Neutrophil (primary cell): ENCODE measurements at regions not wholly inside any gene's neighbourhood (a gene's known extent, or its start where the extent isn't known, plus 50 kb on each side); places are given as distances from the start of the nearest gene placed in this dataset.

Experiments used
- H3K27ac ChIP-seq: fragments of 200-600 bp; sonication (generic); 2 replicates; pipeline ENCODE4 v1.5.1; 2016; ENCODE audit warnings: mild to moderate bottlenecking, moderate library complexity
- H3K27me3 ChIP-seq: fragments of 200-600 bp; sonication (generic); 2 replicates; pipeline ENCODE4 v1.6.0; 2016; ENCODE audit warnings: mild to moderate bottlenecking
- H3K36me3 ChIP-seq: fragments of 200-600 bp; sonication (generic); 2 replicates; pipeline ENCODE4 v1.5.1; 2017
- H3K4me1 ChIP-seq, 2 experiments: fragments of 200-600 bp in 1 of 2; sonication (generic) in 1 of 2; 1 replicate in 1 of 2; 2 replicates in 1 of 2; pipeline versions ENCODE4 v1.5.1 to v1.6.1; 2013 to 2016; ENCODE audit warnings: low read depth in 1 of 2, low read length in 1 of 2, mild to moderate bottlenecking in 1 of 2, moderate library complexity in 1 of 2; ENCODE audit not compliant: control insufficient read depth in 1 of 2, insufficient read depth in 1 of 2
- H3K4me3 ChIP-seq, 2 experiments: fragments of 200-600 bp in 1 of 2; sonication (generic) in 1 of 2; 1 replicate in 1 of 2; 2 replicates in 1 of 2; pipeline ENCODE4 v1.5.1; 2013 to 2016; ENCODE audit warnings: low read depth in 1 of 2, low read length in 1 of 2, mild to moderate bottlenecking in 1 of 2, moderate library complexity in 1 of 2
- H3K9me3 ChIP-seq: fragments of 200-600 bp; sonication (generic); 2 replicates; pipeline ENCODE4 v1.5.1; 2016
- CTCF ChIP-seq: fragments of 200-600 bp; sonication (generic); IDR thresholded peaks from 2 replicates; pipeline ENCODE4 v1.5.1; 2016; ENCODE audit warnings: antibody characterized with exemption

GRCh38 chr11:116166573-116167465 lies 606.0 kb downstream of the BUD13 start:
- H3K4me1 ChIP-seq: no peaks in the 10 kb centered on the region
- peaks cover 24% of the 10 kb centered on the region for H3K27me3 ChIP-seq
- H3K27ac ChIP-seq: no peak overlapping the region
- H3K4me3 ChIP-seq: no peak overlapping the region
- no peak for TF ChIP-seq CTCF
- no peaks in the 10 kb centered on the region for H3K36me3 ChIP-seq
- no peaks in the 10 kb centered on the region for H3K9me3 ChIP-seq

DNA sequence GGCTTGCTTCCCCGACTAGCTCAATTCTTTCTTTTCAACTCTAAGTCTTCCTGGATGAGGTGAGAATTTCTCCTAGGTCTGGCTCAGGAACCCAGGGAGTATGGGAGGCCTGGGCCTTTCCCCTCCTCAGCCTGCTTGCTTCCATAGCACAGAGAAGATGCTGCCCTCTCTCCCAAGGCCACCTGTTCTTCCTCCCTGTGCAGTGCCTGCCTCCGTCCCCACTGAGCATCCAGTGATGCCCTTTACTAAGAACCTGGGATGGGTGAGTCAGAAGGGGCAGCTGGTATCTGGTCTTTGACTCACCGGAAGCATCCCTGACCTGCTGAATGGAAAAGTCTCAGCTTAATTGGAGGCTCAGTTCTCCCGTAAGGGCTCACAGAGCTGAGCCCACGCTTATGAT lies 607.9 kb downstream of the BUD13 start:
- no peaks in the 10 kb centered on the region for H3K9me3 ChIP-seq
- H3K27ac ChIP-seq: no peak overlapping the region
- H3K36me3 ChIP-seq: no peaks in the 10 kb centered on the region
- no peak overlapping the region for H3K4me3 ChIP-seq
- H3K4me1 ChIP-seq: no peaks in the 10 kb centered on the region
- no peak for TF ChIP-seq CTCF
- peaks cover 26% of the 10 kb centered on the region for H3K27me3 ChIP-seq

DNA sequence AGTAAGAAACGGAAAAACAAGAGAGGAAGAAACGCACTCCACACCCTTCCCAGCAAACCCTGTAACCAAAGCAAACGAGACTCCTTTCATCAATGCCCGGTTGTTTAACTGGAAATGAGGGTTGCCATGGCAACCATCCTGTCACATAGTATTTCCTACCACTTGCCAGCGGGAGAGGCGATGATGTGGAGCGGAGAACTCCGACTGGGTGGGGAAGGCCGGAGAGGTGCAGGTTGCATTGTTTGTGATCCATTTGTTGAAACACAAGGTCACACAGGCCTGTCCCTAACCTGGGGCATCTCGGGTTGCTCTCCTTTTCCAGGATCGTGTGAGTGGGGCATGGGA lies 609.9 kb downstream of the BUD13 start:
- Histone ChIP-seq H3K27me3 (peaks cover 26% of the 10 kb centered on the region), H3K36me3 (no peaks in the 10 kb centered on the region), H3K4me1 (no peaks in the 10 kb centered on the region), H3K4me3 (no peak overlapping the region), H3K27ac (no peak overlapping the region), H3K9me3 (no peaks in the 10 kb centered on the region)
- TF ChIP-seq CTCF: no peak

DNA sequence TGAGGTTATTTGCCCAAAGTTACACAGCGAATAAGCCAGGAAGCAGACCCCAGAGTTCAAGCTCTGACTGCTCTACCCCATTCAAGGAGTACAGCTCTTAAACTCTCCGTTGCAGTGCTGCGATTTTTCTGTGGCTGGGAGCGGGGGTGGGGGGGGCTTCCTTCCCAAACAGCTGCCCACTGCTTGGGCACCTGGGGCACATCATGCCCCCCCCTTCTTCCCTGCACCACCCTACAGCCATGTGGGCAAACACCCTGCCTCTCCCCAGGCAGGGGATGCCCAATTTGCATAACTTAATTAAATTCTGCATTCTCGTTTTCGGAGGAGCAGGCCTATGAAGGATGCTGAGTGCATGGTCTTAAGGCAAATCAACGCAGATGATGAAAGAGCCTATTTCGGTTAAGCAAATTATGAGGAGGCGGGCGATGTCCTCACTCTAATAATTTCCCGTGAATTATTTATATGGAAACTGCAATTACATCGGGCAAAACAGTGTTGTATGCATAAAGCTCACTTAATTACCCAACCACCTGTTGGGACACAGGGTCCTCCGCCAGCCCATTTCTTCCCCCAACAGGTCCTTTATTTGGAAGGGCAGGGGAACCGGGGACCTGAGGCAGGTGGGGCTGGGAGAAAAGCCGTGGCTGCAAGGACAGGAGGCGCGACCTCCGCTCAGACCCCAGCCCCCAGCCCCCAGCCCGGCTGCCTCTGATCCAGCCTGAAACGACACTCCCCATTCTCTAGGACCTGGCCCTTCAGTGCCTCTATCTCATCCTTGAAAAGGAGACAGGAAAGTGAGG lies 610.5 kb downstream of the BUD13 start:
- no peaks in the 10 kb centered on the region for H3K4me1 ChIP-seq
- no peaks in the 10 kb centered on the region for H3K36me3 ChIP-seq
- no peak for TF ChIP-seq CTCF
- H3K9me3 ChIP-seq: no peaks in the 10 kb centered on the region
- peaks cover 26% of the 10 kb centered on the region for H3K27me3 ChIP-seq
- H3K27ac ChIP-seq: no peak overlapping the region
- H3K4me3 ChIP-seq: no peak overlapping the region

DNA sequence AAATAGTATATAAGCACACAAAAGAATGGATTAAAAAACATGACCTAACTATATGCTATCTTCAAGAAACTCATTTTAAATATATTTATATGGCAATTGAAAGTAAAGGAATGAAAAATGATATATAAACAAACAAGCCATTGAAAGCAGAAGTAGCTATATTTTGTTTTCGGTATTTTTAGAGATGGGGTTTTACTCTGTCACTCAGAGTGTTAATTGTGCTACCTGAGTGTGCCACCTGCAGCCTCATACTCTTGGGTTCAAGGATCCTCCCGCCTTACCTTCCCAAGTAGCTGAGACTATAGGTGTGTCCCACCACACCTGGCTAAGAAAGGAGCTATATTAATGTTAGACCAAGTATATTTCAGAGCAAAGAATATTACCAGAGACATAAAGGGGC lies 624.1 kb downstream of the BUD13 start:
- Histone ChIP-seq H3K4me3 (no peak overlapping the region), H3K4me1 (no peaks in the 10 kb centered on the region), H3K9me3 (no peaks in the 10 kb centered on the region), H3K27ac (no peak overlapping the region), H3K27me3 (no peaks in the 10 kb centered on the region), H3K36me3 (no peaks in the 10 kb centered on the region)
- TF ChIP-seq CTCF: no peak
